Colonic mucosa (tissue), 4 donors: ENCODE measurements at regions not wholly inside any gene's neighbourhood (a gene's known extent, or its start where the extent isn't known, plus 50 kb on each side); places are given as distances from the start of the nearest gene placed in this dataset.

ENCODE experiments used
- DNase-seq: peaks from one replicate; pipeline ENCODE4 v3.0.0-alpha.2; 2020
- H3K27ac ChIP-seq: fragments of 200-600 bp; one replicate; pipeline ENCODE4 v1.8.0; 2021
- H3K27me3 ChIP-seq: fragments of 200-600 bp; one replicate; pipeline ENCODE4 v1.8.0; 2021
- H3K36me3 ChIP-seq: fragments of 200-600 bp; one replicate; pipeline ENCODE4 v1.8.0; 2021
- H3K4me1 ChIP-seq: fragments of 200-600 bp; one replicate; pipeline ENCODE4 v1.8.0; 2021; ENCODE audit warnings: mild to moderate bottlenecking
- H3K4me3 ChIP-seq: fragments of 200-600 bp; one replicate; pipeline ENCODE4 v1.8.0; 2021
- H3K9ac ChIP-seq, 2 donors: one replicate each; pipeline ENCODE4 v1.7.0; 2013; ENCODE audit warnings: control low read depth in 2 of 2, low read depth in 2 of 2, low read length in 2 of 2
- H3K9me3 ChIP-seq: fragments of 200-600 bp; one replicate; pipeline ENCODE4 v1.8.0; 2021
- CTCF ChIP-seq: fragments of 200-600 bp; IDR thresholded peaks from one replicate; pipeline ENCODE4 v1.8.0; 2022; ENCODE audit warnings: antibody characterized with exemption, mild to moderate bottlenecking
- intact Hi-C: fragments of 100-400 bp; cut with DNase I; formaldehyde crosslinking; loops from one replicate; pipeline ENCODE4 v1.14.1; 2022
- donor health status: healthy.
- donor health status: DM: no; HTN: no; CAD: no.
- donor health status: DM: no; HTN: no; CAD: no.

- Histone ChIP-seq H3K27me3 (no peaks in the 10 kb centered on the region), H3K4me1 (no peaks in the 10 kb centered on the region), H3K27ac (no peak overlapping the region), H3K4me3 (no peak overlapping the region), H3K36me3 (no peaks in the 10 kb centered on the region), H3K9ac (no peak overlapping the region), H3K9me3 (no peaks in the 10 kb centered on the region)
- no peak for TF ChIP-seq CTCF
- no peak for DNase-seq
- intact Hi-C loops = no loop called here
Observed at GRCh38 chr10:29712108-29712507, 77.3 kb upstream of the SVIL start.

- H3K9me3 ChIP-seq = no peaks in the 10 kb centered on the region
- H3K27ac ChIP-seq = no peak overlapping the region
- TF ChIP-seq CTCF = no peak
- no peaks in the 10 kb centered on the region for H3K27me3 ChIP-seq
- no peak overlapping the region for H3K9ac ChIP-seq
- DNase-seq = peak; percentile 40
- H3K4me1 ChIP-seq = no peaks in the 10 kb centered on the region
- intact Hi-C loops = no loop called here
- no peak overlapping the region for H3K4me3 ChIP-seq
- H3K36me3 ChIP-seq = no peaks in the 10 kb centered on the region
Observed at GRCh38 chr10:29710128-29710527, 75.4 kb upstream of the SVIL start.

- no peak for TF ChIP-seq CTCF
- Histone ChIP-seq H3K27me3 (no peaks in the 10 kb centered on the region), H3K9ac (no peak overlapping the region), H3K9me3 (no peaks in the 10 kb centered on the region), H3K36me3 (no peaks in the 10 kb centered on the region), H3K4me1 (no peaks in the 10 kb centered on the region), H3K27ac (no peak overlapping the region), H3K4me3 (no peak overlapping the region)
- no peak for DNase-seq
- intact Hi-C loops = no loop called here
Observed at GRCh38 chr10:29709484-29710002, 74.8 kb upstream of the SVIL start.

- Histone ChIP-seq H3K27me3 (no peaks in the 10 kb centered on the region), H3K9me3 (no peaks in the 10 kb centered on the region), H3K36me3 (no peaks in the 10 kb centered on the region), H3K4me3 (no peak overlapping the region), H3K9ac (no peak overlapping the region), H3K27ac (no peak overlapping the region), H3K4me1 (no peaks in the 10 kb centered on the region)
- no peak for TF ChIP-seq CTCF
- no peak for DNase-seq
- intact Hi-C loops = no loop called here
Observed at GRCh38 chr10:29703271-29703670, 68.5 kb upstream of the SVIL start.

- Histone ChIP-seq H3K9ac (no peak overlapping the region), H3K9me3 (no peaks in the 10 kb centered on the region), H3K27me3 (no peaks in the 10 kb centered on the region), H3K36me3 (no peaks in the 10 kb centered on the region), H3K4me1 (no peaks in the 10 kb centered on the region), H3K27ac (no peak overlapping the region), H3K4me3 (no peak overlapping the region)
- TF ChIP-seq CTCF = no peak
- DNase-seq = no peak
- intact Hi-C loops = no loop called here
Observed at GRCh38 chr10:29702273-29703164, 67.7 kb upstream of the SVIL start.
